K562 (cell line): ENCODE measurements at regions not wholly inside any gene's neighbourhood (a gene's known extent, or its start where the extent isn't known, plus 50 kb on each side); places are given as distances from the start of the nearest gene placed in this dataset.

Experiments used
- ATAC-seq: fragments of 200-7000 bp; cut with Tn5 transposase; 3 replicates; pipeline ENCODE4 v1.9.1; 2020; ENCODE audit warnings: moderate library complexity
- BruUV-seq: library from RNA; stranded (reverse); fragments of 400-500 nt; replicated peaks from 2 replicates; lab custom pipeline; 2021; lab: Mats Ljungman, UMichigan
- CTCF ChIA-PET: fragments of 300-600 bp; formaldehyde crosslinking; extraction: SDS; loops from one replicate; lab custom pipeline; 2021; ENCODE audit warnings: low intra/inter-chr PET ratio; lab: Yijun Ruan, JAX
- POLR2A ChIA-PET: fragments of 300-600, 350-650 bp; sonication (Branson Sonifier 250); formaldehyde crosslinking; extraction: SDS; loops from one replicate; lab custom pipeline; 2021; ENCODE audit warnings: antibody characterized with exemption, inconsistent platforms; lab: Yijun Ruan, JAX
- DNase-seq, 4 experiments: peaks; one replicate each; pipeline versions ENCODE4 v3.0.0 to v3.0.0-alpha.2; 2011 to 2018; ENCODE audit warnings: low spot score in 3 of 4, mixed read lengths in 3 of 4; ENCODE audit errors: extremely low read depth in 1 of 4
- FAIRE-seq: peaks from 2 replicates; lab custom pipeline; 2011; peaks lifted over from hg19 to GRCh38; lab: Jason Lieb, UNC
- H2AFZ ChIP-seq: 2 replicates; pipeline ENCODE4 v1.6.0; 2011; ENCODE audit warnings: low read depth, low read length, control low read depth, inconsistent platforms
- H3K27ac ChIP-seq: fragments of 200-600 bp; 3 replicates; pipeline ENCODE4 v1.8.0; 2011; ENCODE audit warnings: low read depth, mild to moderate bottlenecking, control low read depth, inconsistent platforms, low read length, moderate library complexity, mixed read lengths; ENCODE audit errors: extremely low read depth
- H3K27me3 ChIP-seq, 2 experiments: fragments of 300-600 bp in 1 of 2; 2 replicates in 1 of 2; 3 replicates in 1 of 2; pipeline versions ENCODE4 v1.6.0 to v1.8.0; 2011; ENCODE audit warnings: inconsistent platforms in 2 of 2, low read length in 2 of 2, mild to moderate bottlenecking in 1 of 2, mixed read lengths in 1 of 2, moderate library complexity in 1 of 2; ENCODE audit not compliant: control insufficient read depth in 2 of 2, insufficient read depth in 2 of 2
- H3K36me3 ChIP-seq: fragments of 300-600 bp; 3 replicates; pipeline ENCODE4 v1.8.0; 2011; ENCODE audit warnings: mild to moderate bottlenecking, low read length, inconsistent platforms; ENCODE audit not compliant: control insufficient read depth, insufficient read depth
- H3K4me1 ChIP-seq, 2 experiments: fragments of 200-600 bp in 1 of 2; replicated peaks in 1 of 2; 2 replicates in 1 of 2; 3 replicates in 1 of 2; pipeline versions ENCODE4 v1.5.1 to v1.8.0; 2011; ENCODE audit warnings: inconsistent platforms in 2 of 2, low read length in 2 of 2, mild to moderate bottlenecking in 1 of 2, mixed read lengths in 1 of 2, moderate library complexity in 1 of 2; ENCODE audit not compliant: control insufficient read depth in 2 of 2, insufficient read depth in 2 of 2
- H3K4me2 ChIP-seq: 2 replicates; pipeline ENCODE4 v1.6.1; 2011; ENCODE audit warnings: low read length, control low read depth, inconsistent platforms, mixed read lengths; ENCODE audit not compliant: insufficient read depth
- H3K4me3 ChIP-seq: fragments of 200-600 bp; sonication (generic), shearing (Covaris generic); 2 replicates; pipeline ENCODE4 v1.5.1; 2016; ENCODE audit warnings: control low read depth, inconsistent platforms
- H3K79me2 ChIP-seq: fragments of 200-600 bp; 3 replicates; pipeline ENCODE4 v1.8.0; 2011; ENCODE audit warnings: low read length, inconsistent platforms; ENCODE audit not compliant: control insufficient read depth, insufficient read depth
- H3K9ac ChIP-seq, 2 experiments: 2 replicates each; pipeline versions ENCODE4 v1.6.0 to v1.6.1; 2011; ENCODE audit warnings: low read depth in 2 of 2, low read length in 2 of 2, control low read depth in 1 of 2, inconsistent platforms in 1 of 2, mild to moderate bottlenecking in 1 of 2, mixed read lengths in 1 of 2; ENCODE audit not compliant: insufficient read depth in 1 of 2
- H3K9me1 ChIP-seq: one replicate; pipeline ENCODE4 v1.6.0; 2011; ENCODE audit warnings: inconsistent platforms, mild to moderate bottlenecking, low read length, moderate library complexity; ENCODE audit not compliant: control insufficient read depth, insufficient read depth
- H3K9me3 ChIP-seq: replicated peaks from 2 replicates; pipeline ENCODE4 v1.5.1; 2011; ENCODE audit warnings: low read depth, low read length, inconsistent platforms; ENCODE audit not compliant: control insufficient read depth, insufficient read depth
- H4K20me1 ChIP-seq: replicated peaks from 2 replicates; pipeline ENCODE4 v1.6.1; 2011; ENCODE audit warnings: low read length, inconsistent platforms, mixed read lengths; ENCODE audit not compliant: control insufficient read depth, insufficient read depth
- CBX5 ChIP-seq: IDR thresholded peaks from 2 replicates; pipeline ENCODE4 v1.6.1; 2014; ENCODE audit warnings: low read depth, borderline replicate concordance
- FOXA1 ChIP-seq: fragments of 450-650 bp; IDR thresholded peaks from 2 replicates; pipeline ENCODE4 v1.6.1; 2016; ENCODE audit warnings: mild to moderate bottlenecking, borderline replicate concordance
- HNRNPL ChIP-seq: fragments of 200-400 bp; formaldehyde crosslinking; IDR thresholded peaks from 2 replicates; pipeline ENCODE4 v1.6.1; 2017; ENCODE audit warnings: low read depth, mild to moderate bottlenecking, low read length
- NKRF ChIP-seq: fragments of 450-650 bp; IDR thresholded peaks from 2 replicates; pipeline ENCODE4 v1.6.1; 2016; ENCODE audit warnings: borderline replicate concordance
- USF2 ChIP-seq: sonication (generic); formaldehyde crosslinking; IDR thresholded peaks from 2 replicates; pipeline ENCODE4 v1.5.0; 2020; ENCODE audit warnings: missing genetic modification reagents
- WHSC1 ChIP-seq: IDR thresholded peaks from one replicate; pipeline ENCODE4 v1.6.1; 2012; ENCODE audit warnings: low read length, control low read depth, inconsistent platforms
- ZNF324 ChIP-seq: fragments of 250-450 bp; sonication (Bioruptor Pico); IDR thresholded peaks from 2 replicates; pipeline ENCODE4 v1.4.0; 2020; ENCODE audit warnings: mild to moderate bottlenecking
- ZNF583 ChIP-seq: fragments of 250-450 bp; sonication (Bioruptor Pico); IDR thresholded peaks from 2 replicates; pipeline ENCODE4 v1.4.0; 2020
- ZNF639 ChIP-seq, 2 experiments: fragments of 200-800 bp in 1 of 2; sonication (Bioruptor generic) in 1 of 2; sonication (generic) in 1 of 2; formaldehyde crosslinking in 1 of 2; IDR thresholded peaks in 1 of 2; conservative IDR thresholded peaks in 1 of 2; 2 replicates each; pipeline versions ENCODE4 v1.5.0 to v1.6.1; 2016 to 2020; ENCODE audit warnings: missing compliant biosample characterization in 1 of 2, missing genetic modification characterization in 1 of 2, missing genetic modification reagents in 1 of 2
- ZNF77 ChIP-seq: fragments of 250-450 bp; sonication (Bioruptor Pico); IDR thresholded peaks from 2 replicates; pipeline ENCODE4 v1.5.0; 2020
- WGBS: fragments of 100-300 bp; shearing (Covaris generic); methylation state at CpG from one replicate; pipeline ENCODE4 v1.1.6; 2016; ENCODE audit warnings: low coverage, mixed read lengths; ENCODE audit not compliant: insufficient coverage; ENCODE audit errors: missing lambda C conversion rate; 5-methylcytosine and 5-hydroxymethylcytosine counted together
- in situ Hi-C: fragments of 300-500 bp; cut with MboI; formaldehyde crosslinking; loops from 4 replicates; pipeline ENCODE4 v1.15.0; 2018; ENCODE audit warnings: inconsistent platforms, mixed read lengths
- intact Hi-C: fragments of 100-400 bp; cut with micrococcal nuclease; formaldehyde crosslinking; loops from 2 replicates; pipeline ENCODE4 v1.14.2; 2022

GRCh38 chr6:169957351-169957963 lies 206.0 kb downstream of the ERMARD start:
- Histone ChIP-seq H3K4me1 (peaks cover 0 to 15% of the 10 kb centered on the region in 2 experiments; a peak in 2 of 5 replicates), H3K9ac (no peak overlapping the region), H3K79me2 (no peaks in the 10 kb centered on the region), H3K9me1 (no peaks in the 10 kb centered on the region), H3K4me3 (no peak overlapping the region), H3K36me3 (no peaks in the 10 kb centered on the region), H3K27me3 (peaks cover 22 to 59% of the 10 kb centered on the region in 2 experiments; a peak in 4 of 5 replicates), H3K9me3 (no peaks in the 10 kb centered on the region), H4K20me1 (no peaks in the 10 kb centered on the region; the same call in none of the 2 replicates), H2AFZ (no peak overlapping the region), H3K4me2 (no peak overlapping the region), H3K27ac (no peak overlapping the region)
- in situ Hi-C loops = no loop called here
- no peak for FAIRE-seq
- CTCF ChIA-PET = no interaction called here
- 5% methylated on average over 24 of the region's 24 CpGs for WGBS
- TF ChIP-seq ZNF583 (CRISPR knock-in tag) (no peak), WHSC1 (no peak), HNRNPL (no peak), ZNF639 (CRISPR knock-in tag; conservative IDR thresholded peaks at IDR 0.05 in 1 of 2, IDR thresholded peaks at IDR 0.05 in 1 of 2) (no peak), FOXA1 (no peak), USF2 (CRISPR knock-in tag) (no peak), CBX5 (no peak), ZNF324 (no peak), NKRF (no peak), ZNF77 (CRISPR knock-in tag) (no peak)
- no TSS peak for BruUV-seq
- ATAC-seq = no peak
- no peak for DNase-seq
- intact Hi-C loops = no loop called here
- POLR2A ChIA-PET = no interaction called here
